ENCODE measurements at regions not wholly inside any gene's neighbourhood (a gene's known extent, or its start where the extent isn't known, plus 50 kb on each side); places are given as distances from the start of the nearest gene placed in this dataset.

GRCh38 chr19:29022165-29022564 lies 190.8 kb downstream of the UQCRFS1 start:
- no peaks in the 10 kb centered on the region for H3K36me3 Mint-ChIP-seq (ENCODE audit: low read depth, unreplicated experiment)
- no peaks in the 10 kb centered on the region for H3K9me3 Mint-ChIP-seq (ENCODE audit: unreplicated experiment)
- no peak for DNase-seq (ENCODE audit: low spot score)
- H3K27ac Mint-ChIP-seq (ENCODE audit: unreplicated experiment) = no peak overlapping the region
- TF ChIP-seq CTCF (IDR thresholded peaks at IDR 0.05; ENCODE audit: unreplicated experiment) = no peak
- no peaks in the 10 kb centered on the region for H3K27me3 Mint-ChIP-seq (ENCODE audit: unreplicated experiment)
- H3K4me3 Mint-ChIP-seq (ENCODE audit: unreplicated experiment) = no peak overlapping the region
- no peaks in the 10 kb centered on the region for H3K4me1 Mint-ChIP-seq (ENCODE audit: unreplicated experiment)

DNA sequence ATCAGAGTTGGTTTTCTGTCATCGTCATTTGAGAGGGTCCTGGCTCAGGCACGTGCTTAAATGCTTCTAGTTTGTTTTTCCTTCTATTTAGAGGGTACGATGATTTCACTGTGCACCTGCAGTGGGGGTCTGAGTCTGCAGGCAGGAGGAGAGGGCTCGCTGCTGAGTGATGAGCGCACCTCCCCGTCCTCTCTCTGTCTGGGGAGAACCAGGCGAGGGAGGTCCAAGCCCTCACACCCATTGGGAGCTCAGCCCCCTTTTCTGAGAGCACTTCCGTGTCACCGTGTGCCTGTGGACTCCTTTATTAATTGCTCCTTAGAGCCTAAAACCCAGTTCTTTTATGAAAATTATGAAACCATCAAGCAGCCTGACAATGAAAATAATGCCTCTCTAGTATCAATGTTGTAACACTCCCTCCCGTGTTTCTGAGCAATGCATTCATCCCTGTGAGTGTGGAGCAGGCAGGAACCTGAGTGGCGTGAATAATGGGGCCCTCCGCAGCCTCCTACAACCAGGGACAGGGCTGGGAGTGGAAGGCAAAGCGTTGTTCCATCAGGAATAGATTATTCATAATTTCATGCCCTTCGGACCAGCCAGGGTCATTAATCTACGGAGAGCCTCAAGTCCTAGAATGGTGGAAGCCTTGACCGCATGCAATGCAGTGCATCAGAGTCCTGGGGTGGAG lies 191.6 kb downstream of the UQCRFS1 start:
- peaks cover 2% of the 10 kb centered on the region for H3K27me3 Mint-ChIP-seq (ENCODE audit: unreplicated experiment)
- TF ChIP-seq CTCF (IDR thresholded peaks at IDR 0.05; ENCODE audit: unreplicated experiment) = no peak
- no peaks in the 10 kb centered on the region for H3K9me3 Mint-ChIP-seq (ENCODE audit: unreplicated experiment)
- no peak overlapping the region for H3K4me3 Mint-ChIP-seq (ENCODE audit: unreplicated experiment)
- no peak overlapping the region for H3K27ac Mint-ChIP-seq (ENCODE audit: unreplicated experiment)
- H3K36me3 Mint-ChIP-seq (ENCODE audit: low read depth, unreplicated experiment) = no peaks in the 10 kb centered on the region
- DNase-seq (ENCODE audit: low spot score) = no peak
- no peaks in the 10 kb centered on the region for H3K4me1 Mint-ChIP-seq (ENCODE audit: unreplicated experiment)

DNA sequence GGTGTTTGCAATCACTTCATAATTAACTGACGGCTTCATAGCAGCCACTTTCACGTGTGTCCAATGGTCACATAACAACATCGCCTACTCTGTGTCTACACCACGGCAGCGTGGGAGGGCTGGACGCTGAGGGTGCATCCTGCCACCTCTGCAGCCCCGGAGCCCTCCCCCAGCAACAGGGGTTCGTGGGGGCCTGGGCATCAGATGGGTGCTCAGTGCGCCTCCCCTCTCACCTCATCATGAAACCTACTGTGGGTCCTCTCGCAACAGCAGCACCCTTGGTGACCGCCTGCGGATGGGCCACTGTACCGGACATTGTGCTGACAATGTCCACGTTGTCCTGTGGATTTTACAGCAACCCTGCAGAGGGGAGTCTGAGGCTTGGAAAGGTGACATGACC lies 193.5 kb downstream of the UQCRFS1 start:
- DNase-seq (ENCODE audit: low spot score) = no peak
- Mint-ChIP-seq H3K4me1 (ENCODE audit: unreplicated experiment) (no peaks in the 10 kb centered on the region), H3K9me3 (ENCODE audit: unreplicated experiment) (no peaks in the 10 kb centered on the region), H3K27me3 (ENCODE audit: unreplicated experiment) (peaks cover 2% of the 10 kb centered on the region), H3K36me3 (ENCODE audit: low read depth, unreplicated experiment) (no peaks in the 10 kb centered on the region), H3K27ac (ENCODE audit: unreplicated experiment) (no peak overlapping the region), H3K4me3 (ENCODE audit: unreplicated experiment) (no peak overlapping the region)
- no peak for TF ChIP-seq CTCF (IDR thresholded peaks at IDR 0.05; ENCODE audit: unreplicated experiment)

- peaks cover 2% of the 10 kb centered on the region for H3K27me3 Mint-ChIP-seq (ENCODE audit: unreplicated experiment)
- H3K36me3 Mint-ChIP-seq (ENCODE audit: low read depth, unreplicated experiment) = no peaks in the 10 kb centered on the region
- TF ChIP-seq CTCF (IDR thresholded peaks at IDR 0.05; ENCODE audit: unreplicated experiment) = no peak
- no peak overlapping the region for H3K4me3 Mint-ChIP-seq (ENCODE audit: unreplicated experiment)
- no peak for DNase-seq (ENCODE audit: low spot score)
- H3K27ac Mint-ChIP-seq (ENCODE audit: unreplicated experiment) = no peak overlapping the region
- H3K9me3 Mint-ChIP-seq (ENCODE audit: unreplicated experiment) = no peaks in the 10 kb centered on the region
- H3K4me1 Mint-ChIP-seq (ENCODE audit: unreplicated experiment) = no peaks in the 10 kb centered on the region
Measured at GRCh38 chr19:29018542-29018941, 194.4 kb downstream of the UQCRFS1 start.

- no peak overlapping the region for H3K4me3 Mint-ChIP-seq (ENCODE audit: unreplicated experiment)
- no peak for TF ChIP-seq CTCF (IDR thresholded peaks at IDR 0.05; ENCODE audit: unreplicated experiment)
- H3K27me3 Mint-ChIP-seq (ENCODE audit: unreplicated experiment) = peaks cover 2% of the 10 kb centered on the region
- no peaks in the 10 kb centered on the region for H3K36me3 Mint-ChIP-seq (ENCODE audit: low read depth, unreplicated experiment)
- no peak overlapping the region for H3K27ac Mint-ChIP-seq (ENCODE audit: unreplicated experiment)
- no peaks in the 10 kb centered on the region for H3K9me3 Mint-ChIP-seq (ENCODE audit: unreplicated experiment)
- H3K4me1 Mint-ChIP-seq (ENCODE audit: unreplicated experiment) = no peaks in the 10 kb centered on the region
- DNase-seq (ENCODE audit: low spot score) = no peak
Measured at GRCh38 chr19:29017788-29018187, 195.2 kb downstream of the UQCRFS1 start.
